ENCODE measurements at regions not wholly inside any gene's neighbourhood (a gene's known extent, or its start where the extent isn't known, plus 50 kb on each side); places are given as distances from the start of the nearest gene placed in this dataset.

DNA sequence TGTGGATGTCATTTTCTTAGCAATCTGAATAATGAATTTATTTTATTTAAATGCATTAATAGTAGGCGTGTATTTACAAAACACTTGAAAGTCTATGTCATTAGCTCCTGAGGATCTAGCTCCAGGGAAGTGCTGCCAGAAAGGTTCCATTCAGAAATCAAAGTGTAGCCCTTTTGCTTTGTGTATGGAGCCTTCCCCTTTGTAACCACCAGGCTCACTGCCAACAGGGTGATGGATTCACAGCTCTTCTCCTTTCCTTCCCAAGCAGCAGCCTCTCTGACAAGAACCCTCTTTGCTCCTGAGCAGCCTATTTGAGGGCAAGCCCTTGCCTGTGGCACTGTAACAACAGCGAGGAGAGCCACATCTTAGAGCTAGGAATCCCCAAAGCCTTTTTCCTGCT is 286.0 kb upstream of the RASGEF1B start:
- no peaks in the 10 kb centered on the region for H3K9me3 Mint-ChIP-seq (ENCODE audit: insufficient read depth)
- POLR2A ChIA-PET = no interaction called here
- CTCF ChIA-PET = interaction anchor here (0.7 to 3.4 kb wide), 2 partner anchors 8 to 291 kb away, joined by 3 to 9 read pairs; no protein-coding TSS in a partner anchor
- peaks cover 13% of the 10 kb centered on the region for H3K4me1 Mint-ChIP-seq (ENCODE audit: low read depth)
- DNase-seq (no peak), ATAC-seq (no peak)
- H3K27me3 Mint-ChIP-seq (ENCODE audit: low read depth) = no peaks in the 10 kb centered on the region
- H3K27ac Mint-ChIP-seq = no peak overlapping the region
- H3K36me3 Mint-ChIP-seq (ENCODE audit: low read depth) = no peaks in the 10 kb centered on the region
- H3K4me3 Mint-ChIP-seq = no peak overlapping the region

- H3K36me3 Mint-ChIP-seq (ENCODE audit: low read depth) = no peaks in the 10 kb centered on the region
- ATAC-seq (no peak), DNase-seq (no peak)
- H3K9me3 Mint-ChIP-seq (ENCODE audit: insufficient read depth) = no peaks in the 10 kb centered on the region
- no peak overlapping the region for H3K27ac Mint-ChIP-seq
- no peaks in the 10 kb centered on the region for H3K27me3 Mint-ChIP-seq (ENCODE audit: low read depth)
- ChIA-PET CTCF (interaction anchor here (0.6 to 3.4 kb wide), 2 partner anchors 45 to 290 kb away, joined by 3 to 9 read pairs; no protein-coding TSS in a partner anchor), POLR2A (no interaction called here)
- peaks cover 13% of the 10 kb centered on the region for H3K4me1 Mint-ChIP-seq (ENCODE audit: low read depth)
- no peak overlapping the region for H3K4me3 Mint-ChIP-seq
Measured at GRCh38 chr4:81756973-81757372, 285.3 kb upstream of the RASGEF1B start.

GRCh38 chr4:81756042-81756441 is 284.3 kb upstream of the RASGEF1B start:
- H3K27ac Mint-ChIP-seq = no peak overlapping the region
- no peaks in the 10 kb centered on the region for H3K9me3 Mint-ChIP-seq (ENCODE audit: insufficient read depth)
- ChIA-PET CTCF (no interaction called here), POLR2A (no interaction called here)
- no peak overlapping the region for H3K4me3 Mint-ChIP-seq
- ATAC-seq = no peak
- no peaks in the 10 kb centered on the region for H3K36me3 Mint-ChIP-seq (ENCODE audit: low read depth)
- no peak for DNase-seq
- no peaks in the 10 kb centered on the region for H3K27me3 Mint-ChIP-seq (ENCODE audit: low read depth)
- H3K4me1 Mint-ChIP-seq (ENCODE audit: low read depth) = peaks cover 13% of the 10 kb centered on the region

DNA sequence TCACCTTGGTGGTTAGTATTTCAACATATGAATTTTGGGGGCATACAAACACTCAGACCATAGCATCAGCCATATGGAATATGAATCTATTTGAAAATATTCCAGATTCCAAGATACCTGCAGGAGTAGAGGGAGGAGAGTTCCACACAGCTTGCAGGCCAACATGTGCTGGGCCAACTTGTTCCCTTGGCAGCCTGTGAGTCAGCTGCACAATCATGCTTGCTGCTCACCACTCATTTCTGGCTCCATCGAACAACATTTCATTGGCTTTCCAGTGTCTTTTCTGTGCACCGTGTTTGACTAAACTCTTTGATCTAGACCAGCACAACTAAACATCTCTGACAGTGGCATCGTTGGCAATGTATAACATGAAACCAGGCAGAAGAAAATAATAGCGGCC is 282.5 kb upstream of the RASGEF1B start:
- POLR2A ChIA-PET = no interaction called here
- Mint-ChIP-seq H3K9me3 (ENCODE audit: insufficient read depth) (no peaks in the 10 kb centered on the region), H3K27ac (no peak overlapping the region)

DNA sequence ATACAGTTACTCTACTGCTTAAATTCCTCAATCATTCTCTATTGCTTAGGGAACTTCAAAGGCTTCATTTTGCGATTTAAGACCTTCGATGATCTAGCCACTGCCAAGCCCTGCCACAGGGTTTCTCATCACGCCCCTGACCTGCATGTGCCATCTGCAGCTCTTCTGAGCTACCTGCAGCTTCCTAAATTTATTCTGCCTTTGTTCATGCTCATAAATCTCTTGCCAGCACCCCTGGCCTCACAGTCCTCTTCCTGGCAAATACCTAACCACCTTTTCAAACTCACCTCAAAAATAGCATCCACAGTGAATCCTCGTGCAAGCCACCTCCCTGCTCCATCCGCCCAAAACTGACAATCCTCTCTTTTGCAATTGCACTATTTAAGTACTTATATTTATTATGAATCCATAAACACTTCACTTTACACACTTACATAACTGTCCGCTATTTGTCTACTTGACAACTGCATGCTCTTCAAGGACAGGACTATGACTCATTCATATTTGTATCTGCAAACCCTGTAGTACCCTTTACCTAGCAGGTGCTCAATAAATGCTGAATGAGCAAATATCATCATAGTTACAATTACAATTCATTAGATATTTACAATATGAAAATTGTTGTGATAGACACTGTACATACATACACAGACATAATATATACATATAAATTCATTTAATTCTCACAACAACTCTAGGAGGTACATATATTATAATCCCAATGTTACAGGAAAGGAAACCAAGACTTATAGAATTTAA is 280.0 kb upstream of the RASGEF1B start:
- ChIA-PET POLR2A (no interaction called here), CTCF (no interaction called here)
- Mint-ChIP-seq H3K4me3 (no peak overlapping the region), H3K9me3 (ENCODE audit: insufficient read depth) (no peaks in the 10 kb centered on the region), H3K36me3 (ENCODE audit: low read depth) (no peaks in the 10 kb centered on the region), H3K27me3 (ENCODE audit: low read depth) (no peaks in the 10 kb centered on the region), H3K4me1 (ENCODE audit: low read depth) (peaks cover 10% of the 10 kb centered on the region), H3K27ac (no peak overlapping the region)
- DNase-seq (no peak), ATAC-seq (no peak)

More for the DNA sequence above, 282.5 kb upstream of the RASGEF1B start:
- Mint-ChIP-seq H3K4me3 (no peak overlapping the region), H3K36me3 (ENCODE audit: low read depth) (no peaks in the 10 kb centered on the region), H3K4me1 (ENCODE audit: low read depth) (peaks cover 13% of the 10 kb centered on the region), H3K27me3 (ENCODE audit: low read depth) (no peaks in the 10 kb centered on the region)
- DNase-seq = no peak
- CTCF ChIA-PET = no interaction called here
- ATAC-seq = no peak

- H3K27ac Mint-ChIP-seq = no peak overlapping the region
- no peaks in the 10 kb centered on the region for H3K36me3 Mint-ChIP-seq (ENCODE audit: low read depth)
- no peak overlapping the region for H3K4me3 Mint-ChIP-seq
- no peaks in the 10 kb centered on the region for H3K9me3 Mint-ChIP-seq (ENCODE audit: insufficient read depth)
- ATAC-seq = no peak
- H3K27me3 Mint-ChIP-seq (ENCODE audit: low read depth) = no peaks in the 10 kb centered on the region
- CTCF ChIA-PET = interaction anchor here (0.9 kb wide), 1 partner anchor 275 kb away, joined by 3 read pairs; no protein-coding TSS in a partner anchor
- no peak for DNase-seq
- POLR2A ChIA-PET = no interaction called here
- H3K4me1 Mint-ChIP-seq (ENCODE audit: low read depth) = peaks cover 2% of the 10 kb centered on the region
Measured at GRCh38 chr4:81747242-81747930, 275.7 kb upstream of the RASGEF1B start.

- CTCF ChIA-PET = interaction anchor here (0.9 kb wide), 1 partner anchor 274 kb away, joined by 3 read pairs; no protein-coding TSS in a partner anchor
- POLR2A ChIA-PET = no interaction called here
- no peak for ATAC-seq
Measured at GRCh38 chr4:81746773-81747172, 275.1 kb upstream of the RASGEF1B start.

GRCh38 chr4:81746071-81746470 is 274.4 kb upstream of the RASGEF1B start:
- ATAC-seq (no peak), DNase-seq (no peak)
- Mint-ChIP-seq H3K4me3 (no peak overlapping the region), H3K4me1 (ENCODE audit: low read depth) (peaks cover 2% of the 10 kb centered on the region), H3K36me3 (ENCODE audit: low read depth) (no peaks in the 10 kb centered on the region), H3K27me3 (ENCODE audit: low read depth) (no peaks in the 10 kb centered on the region), H3K9me3 (ENCODE audit: insufficient read depth) (no peaks in the 10 kb centered on the region), H3K27ac (no peak overlapping the region)
- CTCF ChIA-PET = interaction anchor here (2.8 kb wide), 1 partner anchor 278 kb away, joined by 7 read pairs; no protein-coding TSS in a partner anchor
- POLR2A ChIA-PET = no interaction called here

More at GRCh38 chr4:81746773-81747172, 275.1 kb upstream of the RASGEF1B start:
- Mint-ChIP-seq H3K27me3 (ENCODE audit: low read depth) (no peaks in the 10 kb centered on the region), H3K36me3 (ENCODE audit: low read depth) (no peaks in the 10 kb centered on the region), H3K4me3 (no peak overlapping the region), H3K4me1 (ENCODE audit: low read depth) (peaks cover 2% of the 10 kb centered on the region), H3K27ac (no peak overlapping the region), H3K9me3 (ENCODE audit: insufficient read depth) (no peaks in the 10 kb centered on the region)
- DNase-seq = no peak

GRCh38 chr4:81745050-81745449 is 273.3 kb upstream of the RASGEF1B start:
- ChIA-PET POLR2A (no interaction called here), CTCF (interaction anchor here (2.8 kb wide), 1 partner anchor 277 kb away, joined by 7 read pairs; no protein-coding TSS in a partner anchor)
- no peak overlapping the region for H3K4me3 Mint-ChIP-seq
- no peaks in the 10 kb centered on the region for H3K27me3 Mint-ChIP-seq (ENCODE audit: low read depth)
- peaks cover 2% of the 10 kb centered on the region for H3K4me1 Mint-ChIP-seq (ENCODE audit: low read depth)
- H3K27ac Mint-ChIP-seq = no peak overlapping the region
- ATAC-seq = no peak
- H3K9me3 Mint-ChIP-seq (ENCODE audit: insufficient read depth) = no peaks in the 10 kb centered on the region
- DNase-seq = no peak
- no peaks in the 10 kb centered on the region for H3K36me3 Mint-ChIP-seq (ENCODE audit: low read depth)

DNA sequence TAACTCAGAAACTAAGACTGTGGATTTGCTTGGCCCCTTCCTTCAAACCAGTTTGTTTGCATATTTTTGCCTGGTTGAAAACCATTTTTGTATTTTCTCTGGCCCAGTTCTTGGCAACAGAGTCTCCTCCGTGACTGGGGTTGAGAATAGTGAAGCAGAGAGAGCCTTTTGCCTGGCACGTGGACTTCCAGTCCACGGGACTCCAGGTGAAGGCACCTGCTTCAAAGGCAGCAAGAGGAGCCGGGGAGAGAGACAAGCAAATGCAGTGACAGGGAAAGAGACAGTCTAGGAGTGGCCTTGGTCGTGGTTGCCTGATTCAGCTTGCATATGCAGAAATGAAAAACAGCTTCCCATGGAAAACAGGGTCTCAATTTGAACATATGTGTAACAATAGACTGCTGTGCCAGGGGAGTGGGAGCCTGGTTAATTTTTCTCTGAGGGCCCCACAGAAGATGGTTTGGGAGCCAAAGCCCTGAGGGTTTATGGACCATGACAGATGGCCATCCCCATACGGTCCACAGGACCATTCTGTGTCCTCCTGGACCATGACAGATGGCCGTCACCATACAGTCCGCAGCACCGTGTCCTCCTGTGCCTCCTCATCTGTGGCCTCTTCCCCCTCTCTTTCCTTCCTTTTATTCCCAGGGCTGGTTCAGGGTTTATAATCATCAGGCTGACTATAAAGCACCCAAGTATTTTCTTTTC is 272.2 kb upstream of the RASGEF1B start:
- ATAC-seq = no peak
- Mint-ChIP-seq H3K36me3 (ENCODE audit: low read depth) (no peaks in the 10 kb centered on the region), H3K4me3 (no peak overlapping the region), H3K27me3 (ENCODE audit: low read depth) (no peaks in the 10 kb centered on the region), H3K4me1 (ENCODE audit: low read depth) (peaks cover 2% of the 10 kb centered on the region), H3K9me3 (ENCODE audit: insufficient read depth) (no peaks in the 10 kb centered on the region), H3K27ac (no peak overlapping the region)
- no peak for DNase-seq
- CTCF ChIA-PET = interaction anchor here (2.8 kb wide), 1 partner anchor 276 kb away, joined by 7 read pairs; no protein-coding TSS in a partner anchor
- POLR2A ChIA-PET = no interaction called here

DNA sequence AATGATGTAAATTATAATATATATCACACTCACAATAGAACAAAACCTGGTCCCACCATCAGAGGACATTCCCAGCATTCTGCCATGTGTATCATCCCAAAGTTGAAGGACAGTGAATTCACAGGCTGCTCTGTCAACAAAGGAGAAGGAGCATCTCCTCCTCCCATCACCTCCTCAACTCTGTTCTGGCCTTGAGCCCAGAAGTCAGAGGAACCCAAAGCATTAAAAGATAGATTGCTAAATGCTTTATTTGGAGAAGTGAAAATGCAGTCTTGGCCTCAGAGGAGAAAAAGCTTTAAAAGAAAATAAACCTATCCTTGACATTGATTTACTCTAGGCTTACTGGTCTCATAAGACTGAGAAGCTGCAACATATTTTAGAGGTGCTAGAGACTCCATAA is 268.8 kb upstream of the RASGEF1B start:
- H3K4me3 Mint-ChIP-seq = no peak overlapping the region
- ATAC-seq (no peak), DNase-seq (no peak)
- CTCF ChIA-PET = no interaction called here
- no peaks in the 10 kb centered on the region for H3K27me3 Mint-ChIP-seq (ENCODE audit: low read depth)
- no peaks in the 10 kb centered on the region for H3K36me3 Mint-ChIP-seq (ENCODE audit: low read depth)
- H3K9me3 Mint-ChIP-seq (ENCODE audit: insufficient read depth) = no peaks in the 10 kb centered on the region
- H3K27ac Mint-ChIP-seq = no peak overlapping the region
- H3K4me1 Mint-ChIP-seq (ENCODE audit: low read depth) = no peaks in the 10 kb centered on the region
- POLR2A ChIA-PET = no interaction called here

GRCh38 chr4:81738891-81739290 is 267.2 kb upstream of the RASGEF1B start:
- ATAC-seq = no peak
- no peaks in the 10 kb centered on the region for H3K36me3 Mint-ChIP-seq (ENCODE audit: low read depth)
- DNase-seq = no peak
- ChIA-PET CTCF (no interaction called here), POLR2A (no interaction called here)
- no peaks in the 10 kb centered on the region for H3K4me1 Mint-ChIP-seq (ENCODE audit: low read depth)
- H3K4me3 Mint-ChIP-seq = no peak overlapping the region
- no peaks in the 10 kb centered on the region for H3K9me3 Mint-ChIP-seq (ENCODE audit: insufficient read depth)
- H3K27ac Mint-ChIP-seq = no peak overlapping the region
- no peaks in the 10 kb centered on the region for H3K27me3 Mint-ChIP-seq (ENCODE audit: low read depth)

Measured in activated CD8-positive, alpha-beta T cell treated with anti-CD3 and anti-CD28 coated beads, Interleukin-2, amount 10 ng/mL, durations not matched to agents 7 days and 5 days (primary cell).